HepG2 (cell line): ENCODE measurements at regions not wholly inside any gene's neighbourhood (a gene's known extent, or its start where the extent isn't known, plus 50 kb on each side); places are given as distances from the start of the nearest gene placed in this dataset.

Experiments
- ATAC-seq: fragments of 200-7000 bp; cut with Tn5 transposase; 3 replicates; pipeline ENCODE4 v1.9.1; 2020; ENCODE audit warnings: mild to moderate bottlenecking, moderate library complexity
- BruUV-seq: library from RNA; stranded (reverse); fragments of 400-500 nt; replicated peaks from 2 replicates; lab custom pipeline; 2021; lab: Mats Ljungman, UMichigan
- CTCF ChIA-PET: fragments of 300-600 bp; formaldehyde crosslinking; extraction: SDS; loops from one replicate; lab custom pipeline; 2021; ENCODE audit warnings: low total read pairs, inconsistent platforms, low intra/inter-chr PET ratio; lab: Yijun Ruan, JAX
- POLR2A ChIA-PET: fragments of 350-600 bp; sonication (Branson Sonifier 250); formaldehyde crosslinking; loops from one replicate; lab custom pipeline; 2020; ENCODE audit warnings: antibody characterized with exemption, inconsistent platforms; lab: Yijun Ruan, JAX
- DNase-seq: peaks from one replicate; pipeline ENCODE4 v3.0.0-alpha.2; 2015; ENCODE audit warnings: low spot score
- FAIRE-seq: peaks from 3 replicates; lab custom pipeline; 2011; peaks lifted over from hg19 to GRCh38; lab: Jason Lieb, UNC
- H2AFZ ChIP-seq: one replicate; pipeline ENCODE4 v1.6.1; 2011; ENCODE audit warnings: low read length, inconsistent platforms
- H3K27ac ChIP-seq: fragments of 300-600 bp; 3 replicates; pipeline ENCODE4 v1.8.0; 2011; ENCODE audit warnings: mixed run types, mild to moderate bottlenecking, mixed read lengths, low read length, inconsistent platforms; ENCODE audit not compliant: insufficient read depth; ENCODE audit errors: extremely low read length
- H3K27me3 ChIP-seq, 2 experiments: fragments of 200-600 bp in 1 of 2; 2 replicates in 1 of 2; 3 replicates in 1 of 2; pipeline versions ENCODE4 v1.6.0 to v1.8.0; 2011; ENCODE audit warnings: low read length in 2 of 2, mild to moderate bottlenecking in 2 of 2, moderate library complexity in 2 of 2, inconsistent platforms in 1 of 2; ENCODE audit not compliant: insufficient read depth in 2 of 2, control insufficient read depth in 1 of 2
- H3K36me3 ChIP-seq, 2 experiments: fragments of 200-600 bp in 1 of 2; replicated peaks in 1 of 2; 2 replicates in 1 of 2; 3 replicates in 1 of 2; pipeline versions ENCODE4 v1.5.1 to v1.8.0; 2011; ENCODE audit warnings: low read length in 2 of 2, inconsistent platforms in 1 of 2; ENCODE audit not compliant: insufficient read depth in 2 of 2, control insufficient read depth in 1 of 2
- H3K4me1 ChIP-seq: 2 replicates; pipeline ENCODE4 v1.5.1; 2012; ENCODE audit warnings: low read length, inconsistent platforms; ENCODE audit not compliant: insufficient read depth
- H3K4me2 ChIP-seq: 2 replicates; pipeline ENCODE4 v1.6.0; 2011; ENCODE audit warnings: low read depth, low read length, inconsistent platforms
- H3K4me3 ChIP-seq, 3 experiments: fragments of 200-600 bp in 1 of 3; sonication (generic), shearing (Covaris generic) in 1 of 3; replicated peaks in 1 of 3; 2 replicates each; pipeline ENCODE4 v1.5.1; 2011 to 2016; ENCODE audit warnings: low read length in 3 of 3, inconsistent platforms in 2 of 3, low read depth in 2 of 3, mild to moderate bottlenecking in 2 of 3, control low read depth in 1 of 3, mixed read lengths in 1 of 3; ENCODE audit not compliant: insufficient read depth in 1 of 3
- H3K79me2 ChIP-seq: one replicate; pipeline ENCODE4 v1.6.1; 2011; ENCODE audit warnings: low read length, inconsistent platforms; ENCODE audit not compliant: insufficient read depth
- H3K9ac ChIP-seq: 2 replicates; pipeline ENCODE4 v1.6.0; 2011; ENCODE audit warnings: mild to moderate bottlenecking, low read depth, low read length, inconsistent platforms; ENCODE audit not compliant: insufficient read depth
- H3K9me3 ChIP-seq: 2 replicates; pipeline ENCODE4 v1.5.1; 2012; ENCODE audit warnings: mild to moderate bottlenecking, low read length
- H4K20me1 ChIP-seq: 2 replicates; pipeline ENCODE4 v1.6.0; 2011; ENCODE audit warnings: inconsistent platforms, mild to moderate bottlenecking, low read length, moderate library complexity; ENCODE audit not compliant: insufficient read depth
- KLF6 ChIP-seq: IDR thresholded peaks from 2 replicates; pipeline ENCODE4 v1.8.0; 2016; ENCODE audit warnings: missing biosample characterization, missing genetic modification reagents
- RBFOX2 ChIP-seq: fragments of 200-400 bp; formaldehyde crosslinking; IDR thresholded peaks from 2 replicates; pipeline ENCODE4 v1.6.1; 2017; ENCODE audit warnings: low read depth, mild to moderate bottlenecking, low read length
- SOX5 ChIP-seq: IDR thresholded peaks from 2 replicates; pipeline ENCODE4 v1.6.1; 2016; ENCODE audit warnings: borderline replicate concordance
- THAP9 ChIP-seq: sonication (generic); formaldehyde crosslinking; IDR thresholded peaks from 2 replicates; pipeline ENCODE4; 2020; ENCODE audit warnings: missing genetic modification reagents, mild to moderate bottlenecking, borderline replicate concordance
- U2AF1 ChIP-seq: fragments of 200-400 bp; formaldehyde crosslinking; optimal IDR thresholded peaks from 2 replicates; pipeline ENCODE3; 2017; ENCODE audit warnings: mild to moderate bottlenecking, low read depth, low read length
- ZBTB37 ChIP-seq: sonication (generic); formaldehyde crosslinking; IDR thresholded peaks from 2 replicates; pipeline ENCODE4 v1.4.0; 2020; ENCODE audit warnings: mild to moderate bottlenecking, missing genetic modification reagents
- ZBTB38 ChIP-seq: sonication (generic); formaldehyde crosslinking; IDR thresholded peaks from 2 replicates; pipeline ENCODE4 v1.5.1; 2020; ENCODE audit warnings: mild to moderate bottlenecking, missing genetic modification reagents
- ZBTB8A ChIP-seq: sonication (generic); formaldehyde crosslinking; IDR thresholded peaks from 2 replicates; pipeline ENCODE4 v1.4.0; 2020; ENCODE audit warnings: mild to moderate bottlenecking, low read depth, missing genetic modification reagents, borderline replicate concordance
- ZC3H4 ChIP-seq: sonication (generic); formaldehyde crosslinking; IDR thresholded peaks from 2 replicates; pipeline ENCODE4 v1.4.0; 2020; ENCODE audit warnings: missing genetic modification reagents, borderline replicate concordance
- ZNF253 ChIP-seq: sonication (generic); formaldehyde crosslinking; IDR thresholded peaks from 2 replicates; pipeline ENCODE4 v1.8.0; 2022; ENCODE audit warnings: mild to moderate bottlenecking, missing genetic modification reagents, borderline replicate concordance
- ZNF33B ChIP-seq: sonication (generic); formaldehyde crosslinking; IDR thresholded peaks from 2 replicates; pipeline ENCODE4 v1.5.1; 2020; ENCODE audit warnings: mild to moderate bottlenecking, missing genetic modification reagents
- ZNF776 ChIP-seq: sonication (generic); formaldehyde crosslinking; IDR thresholded peaks from 2 replicates; pipeline ENCODE4 v1.4.0; 2020; ENCODE audit warnings: mild to moderate bottlenecking, missing genetic modification reagents
- WGBS: methylation state at CpG from one replicate; pipeline ENCODE4 v1.1.6; 2017; ENCODE audit warnings: low lambda C conversion rate; 5-methylcytosine and 5-hydroxymethylcytosine counted together
- in situ Hi-C: cut with HindIII; loops from 2 replicates; pipeline ENCODE4 v1.10.0; 2017; ENCODE audit warnings: low pct_unique_long_range_greater_than_20kb; ENCODE audit not compliant: extremely low pct_ligation_motif_present
- intact Hi-C: fragments of 100-400 bp; cut with micrococcal nuclease; formaldehyde crosslinking; loops from one replicate; pipeline ENCODE4 v1.10.0; 2022; ENCODE audit not compliant: unreplicated experiment
- TF ChIP-seq, protein P1 (sequence below): IDR thresholded peaks from 2 replicates; pipeline ENCODE4 v1.6.1; 2016; ENCODE audit warnings: low read depth, borderline replicate concordance
- TF ChIP-seq, protein P2 (sequence below): sonication (generic); formaldehyde crosslinking; IDR thresholded peaks from 2 replicates; pipeline ENCODE4 v1.5.0; 2020; ENCODE audit warnings: mild to moderate bottlenecking, missing genetic modification reagents
- TF ChIP-seq, protein P3 (sequence below): sonication (generic); formaldehyde crosslinking; IDR thresholded peaks from 2 replicates; pipeline ENCODE4 v1.4.0; 2020; ENCODE audit warnings: mild to moderate bottlenecking, missing genetic modification reagents

GRCh38 chr2:234679301-234679740, 182.4 kb upstream of the ARL4C start (continued):
- TF ChIP-seq, protein P1, sequence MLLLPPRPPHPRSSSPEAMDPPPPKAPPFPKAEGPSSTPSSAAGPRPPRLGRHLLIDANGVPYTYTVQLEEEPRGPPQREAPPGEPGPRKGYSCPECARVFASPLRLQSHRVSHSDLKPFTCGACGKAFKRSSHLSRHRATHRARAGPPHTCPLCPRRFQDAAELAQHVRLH (CRISPR knock-in tag) = 0 out of 2 replicates have a peak, but pooled peaks have one; percentile 5
- TF ChIP-seq U2AF1 = peak; percentile 7
- peak; percentile 61 for TF ChIP-seq RBFOX2
- peak; percentile 73; the same call in 1 of the 2 replicates for TF ChIP-seq ZC3H4 (CRISPR knock-in tag)
- 0 out of 2 replicates have a peak, but pooled peaks have one; percentile 29 for TF ChIP-seq THAP9 (CRISPR knock-in tag)
- TF ChIP-seq KLF6 (CRISPR knock-in tag) = 0 out of 2 replicates have a peak, but pooled peaks have one; percentile 6
- TF ChIP-seq ZNF33B = no peak
- TF ChIP-seq ZBTB38 (CRISPR knock-in tag) = peak; percentile 89

DNA sequence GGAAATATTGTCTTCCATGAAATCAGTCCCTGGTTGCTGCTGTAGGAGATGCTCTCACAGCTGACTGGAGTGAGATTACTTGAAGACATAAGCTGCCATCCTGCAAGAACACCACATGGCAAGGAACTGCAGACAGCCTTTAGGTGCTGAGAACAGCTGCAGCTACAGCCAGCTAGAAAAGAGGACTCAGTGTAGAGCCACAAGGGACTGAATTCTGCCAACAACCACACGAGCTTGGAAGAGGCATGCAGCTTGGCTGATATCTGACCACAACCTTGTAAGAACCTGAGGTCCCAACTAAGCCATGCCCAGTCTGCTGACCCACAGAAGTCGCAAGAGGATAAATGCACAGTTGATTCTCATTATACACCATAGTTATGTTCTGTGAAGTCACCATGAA, 181.8 kb upstream of the ARL4C start:
- no TSS peak for BruUV-seq
- Histone ChIP-seq H3K4me1 (peaks cover 99% of the 10 kb centered on the region), H2AFZ (no peak overlapping the region), H3K9ac (peak overlapping the region; percentile 1; the same call in 1 of the 2 replicates), H3K27ac (peak overlapping the region; percentile 86), H4K20me1 (no peaks in the 10 kb centered on the region), H3K79me2 (no peaks in the 10 kb centered on the region), H3K27me3 (no peaks in the 10 kb centered on the region), H3K36me3 (no peaks in the 10 kb centered on the region), H3K4me3 (no peak overlapping the region), H3K4me2 (no peak overlapping the region), H3K9me3 (no peaks in the 10 kb centered on the region)
- ChIA-PET CTCF (no interaction called here), POLR2A (interaction anchor here (1.1 to 11.7 kb wide), 7 partner anchors 8 to 202 kb away, joined by 3 to 484 read pairs (median 6); no protein-coding TSS in a partner anchor)
- 95% methylated on average over 2 of the region's 2 CpGs for WGBS
- no peak for FAIRE-seq
- no peak for DNase-seq
- ATAC-seq = no peak
- intact Hi-C loops (loop anchor here (5.0 kb wide), 2 partner anchors 204 to 274 kb away; partner anchors contain the start of gene SH3BP4), in situ Hi-C loops (no loop called here)
- TF ChIP-seq ZNF253 (CRISPR knock-in tag) = peak; percentile 22; the same call in 1 of the 2 replicates
- TF ChIP-seq SOX5 (CRISPR knock-in tag) = no peak
- TF ChIP-seq, protein P2, sequence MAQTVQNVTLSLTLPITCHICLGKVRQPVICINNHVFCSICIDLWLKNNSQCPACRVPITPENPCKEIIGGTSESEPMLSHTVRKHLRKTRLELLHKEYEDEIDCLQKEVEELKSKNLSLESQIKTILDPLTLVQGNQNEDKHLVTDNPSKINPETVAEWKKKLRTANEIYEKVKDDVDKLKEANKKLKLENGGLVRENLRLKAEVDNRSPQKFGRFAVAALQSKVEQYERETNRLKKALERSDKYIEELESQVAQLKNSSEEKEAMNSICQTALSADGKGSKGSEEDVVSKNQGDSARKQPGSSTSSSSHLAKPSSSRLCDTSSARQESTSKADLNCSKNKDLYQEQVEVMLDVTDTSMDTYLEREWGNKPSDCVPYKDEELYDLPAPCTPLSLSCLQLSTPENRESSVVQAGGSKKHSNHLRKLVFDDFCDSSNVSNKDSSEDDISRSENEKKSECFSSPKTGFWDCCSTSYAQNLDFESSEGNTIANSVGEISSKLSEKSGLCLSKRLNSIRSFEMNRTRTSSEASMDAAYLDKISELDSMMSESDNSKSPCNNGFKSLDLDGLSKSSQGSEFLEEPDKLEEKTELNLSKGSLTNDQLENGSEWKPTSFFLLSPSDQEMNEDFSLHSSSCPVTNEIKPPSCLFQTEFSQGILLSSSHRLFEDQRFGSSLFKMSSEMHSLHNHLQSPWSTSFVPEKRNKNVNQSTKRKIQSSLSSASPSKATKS = no peak
- TF ChIP-seq, protein P3, sequence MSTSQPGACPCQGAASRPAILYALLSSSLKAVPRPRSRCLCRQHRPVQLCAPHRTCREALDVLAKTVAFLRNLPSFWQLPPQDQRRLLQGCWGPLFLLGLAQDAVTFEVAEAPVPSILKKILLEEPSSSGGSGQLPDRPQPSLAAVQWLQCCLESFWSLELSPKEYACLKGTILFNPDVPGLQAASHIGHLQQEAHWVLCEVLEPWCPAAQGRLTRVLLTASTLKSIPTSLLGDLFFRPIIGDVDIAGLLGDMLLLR (CRISPR knock-in tag) = no peak
- TF ChIP-seq ZNF776 (CRISPR knock-in tag) = no peak
- TF ChIP-seq ZBTB37 = 0 out of 2 replicates have a peak, but pooled peaks have one; percentile 32
- no peak for TF ChIP-seq ZBTB8A (CRISPR knock-in tag)
